HFF-Myc (cell line): ENCODE measurements at regions not wholly inside any gene's neighbourhood (a gene's known extent, or its start where the extent isn't known, plus 50 kb on each side); places are given as distances from the start of the nearest gene placed in this dataset.

Source experiments
- DNase-seq: peaks from one replicate; pipeline ENCODE4 v3.0.0-alpha.2; 2011; ENCODE audit warnings: low read depth; ENCODE audit errors: extremely low read depth
- H3K4me3 ChIP-seq: replicated peaks from 2 replicates; pipeline ENCODE4 v1.5.1; 2011; ENCODE audit warnings: low read depth, mild to moderate bottlenecking, control low read depth, low read length
- TF ChIP-seq, protein P1 (sequence below): IDR thresholded peaks from 2 replicates; pipeline ENCODE4 v1.5.1; 2012; ENCODE audit warnings: mild to moderate bottlenecking, low read depth, low read length, control low read depth; ENCODE audit errors: missing control alignments

DNA sequence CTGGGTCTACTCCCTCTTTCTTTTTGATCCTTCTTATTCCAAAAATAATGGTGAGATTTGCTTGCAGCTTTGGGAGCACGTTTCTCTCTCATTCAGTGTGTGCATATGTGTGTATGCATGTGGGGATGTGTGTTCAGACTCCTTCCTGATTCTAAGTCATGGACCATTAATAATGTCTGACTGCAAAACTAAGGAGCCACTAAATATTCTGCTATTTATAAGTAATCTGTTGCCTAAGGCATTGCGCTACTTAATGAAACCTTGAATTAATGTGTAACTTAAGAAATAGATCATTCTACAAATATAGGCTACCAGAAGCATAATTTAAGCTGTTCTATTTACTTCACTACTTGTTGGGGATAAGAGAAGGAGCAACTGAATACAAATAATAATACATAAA lies 182.1 kb downstream of the TFCP2L1 start:
- no peak overlapping the region for H3K4me3 ChIP-seq
- no peak for DNase-seq
- TF ChIP-seq, protein P1, sequence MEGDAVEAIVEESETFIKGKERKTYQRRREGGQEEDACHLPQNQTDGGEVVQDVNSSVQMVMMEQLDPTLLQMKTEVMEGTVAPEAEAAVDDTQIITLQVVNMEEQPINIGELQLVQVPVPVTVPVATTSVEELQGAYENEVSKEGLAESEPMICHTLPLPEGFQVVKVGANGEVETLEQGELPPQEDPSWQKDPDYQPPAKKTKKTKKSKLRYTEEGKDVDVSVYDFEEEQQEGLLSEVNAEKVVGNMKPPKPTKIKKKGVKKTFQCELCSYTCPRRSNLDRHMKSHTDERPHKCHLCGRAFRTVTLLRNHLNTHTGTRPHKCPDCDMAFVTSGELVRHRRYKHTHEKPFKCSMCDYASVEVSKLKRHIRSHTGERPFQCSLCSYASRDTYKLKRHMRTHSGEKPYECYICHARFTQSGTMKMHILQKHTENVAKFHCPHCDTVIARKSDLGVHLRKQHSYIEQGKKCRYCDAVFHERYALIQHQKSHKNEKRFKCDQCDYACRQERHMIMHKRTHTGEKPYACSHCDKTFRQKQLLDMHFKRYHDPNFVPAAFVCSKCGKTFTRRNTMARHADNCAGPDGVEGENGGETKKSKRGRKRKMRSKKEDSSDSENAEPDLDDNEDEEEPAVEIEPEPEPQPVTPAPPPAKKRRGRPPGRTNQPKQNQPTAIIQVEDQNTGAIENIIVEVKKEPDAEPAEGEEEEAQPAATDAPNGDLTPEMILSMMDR, result no peak

DNA sequence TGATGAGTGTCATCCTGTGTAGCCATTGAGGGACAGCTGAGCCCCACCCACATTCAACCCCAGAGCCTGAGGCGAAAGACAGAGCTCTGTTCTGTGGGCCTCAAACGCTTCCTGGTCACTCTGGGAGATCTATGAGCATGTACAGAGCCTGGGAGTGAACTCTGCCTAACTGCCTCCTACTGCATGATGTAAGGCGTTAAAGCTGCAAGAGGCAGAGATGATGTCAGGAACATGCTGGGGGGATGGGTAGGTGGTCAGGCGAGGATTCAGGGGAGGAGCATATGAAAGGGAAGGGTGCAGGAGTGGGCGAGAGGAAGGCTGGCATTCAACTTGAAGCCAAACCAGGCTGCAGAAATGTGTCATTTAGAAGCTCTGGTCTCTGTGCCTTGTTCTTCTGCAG lies 181.0 kb downstream of the TFCP2L1 start:
- TF ChIP-seq, protein P1, result no peak
- no peak overlapping the region for H3K4me3 ChIP-seq
- DNase-seq, result no peak

DNA sequence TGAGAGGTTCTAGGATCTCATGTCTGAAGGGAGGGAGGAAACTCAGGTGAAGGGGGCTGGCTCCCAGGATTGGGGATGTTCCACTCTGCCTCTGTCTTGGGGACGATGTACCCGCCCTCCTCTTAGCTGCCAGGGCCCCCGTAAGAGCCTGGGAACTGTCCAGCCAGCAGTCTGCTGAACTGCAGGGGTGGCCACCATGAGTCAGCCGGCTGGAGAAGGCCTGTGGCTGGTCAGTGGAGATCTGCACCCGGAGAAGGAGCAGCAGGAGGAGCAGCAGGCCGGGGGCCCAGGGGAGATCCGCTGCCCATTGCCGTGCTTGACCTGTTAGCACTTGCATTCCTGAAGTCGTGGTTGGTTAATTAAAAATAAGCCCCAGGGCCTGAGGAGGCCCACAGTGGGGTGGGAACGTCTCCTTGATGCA lies 180.3 kb downstream of the TFCP2L1 start:
- TF ChIP-seq, protein P1, result no peak
- DNase-seq, result no peak
- no peak overlapping the region for H3K4me3 ChIP-seq

DNA sequence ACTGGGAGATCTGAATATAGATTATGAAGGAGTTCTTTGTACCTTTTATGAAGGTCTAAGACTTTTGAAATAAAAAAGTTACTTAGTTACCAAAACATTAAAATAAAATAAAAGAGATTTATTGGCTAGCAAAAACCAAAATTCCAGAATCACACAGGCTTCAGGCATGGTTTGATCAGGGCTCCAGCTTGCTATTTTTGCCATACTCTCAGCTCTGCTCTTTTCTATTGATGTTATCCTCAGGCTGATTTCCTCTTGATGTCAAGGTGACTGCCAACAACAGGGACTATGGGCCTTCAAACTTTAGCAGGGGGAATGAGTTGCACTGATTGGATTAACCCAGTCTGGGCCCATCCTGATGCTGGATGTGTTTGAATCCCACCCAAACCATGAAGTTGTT lies 174.1 kb downstream of the TFCP2L1 start:
- no peak for DNase-seq
- H3K4me3 ChIP-seq, result no peak overlapping the region
- TF ChIP-seq, protein P1, result no peak

DNA sequence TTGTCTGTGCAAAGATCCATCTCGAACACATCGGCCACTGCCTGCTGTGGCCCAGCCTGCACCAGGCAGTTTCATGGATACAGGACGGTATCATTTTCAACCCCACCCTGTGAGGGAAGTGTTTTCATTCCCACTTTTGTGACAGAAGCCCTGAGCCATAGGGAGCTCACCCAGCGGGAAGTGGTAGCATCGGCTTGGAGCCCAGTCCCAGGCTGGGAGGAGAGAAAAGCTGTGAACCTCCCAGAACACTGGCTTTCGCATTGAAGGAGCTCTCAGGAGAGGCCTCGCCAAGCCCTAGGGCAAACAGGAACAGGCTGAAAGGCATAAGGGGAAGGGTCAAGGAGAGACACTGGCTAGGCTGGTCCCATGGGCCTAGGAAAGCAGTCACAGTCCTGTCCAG lies 166.1 kb downstream of the TFCP2L1 start:
- TF ChIP-seq, protein P1, result no peak
- DNase-seq, result no peak
- no peak overlapping the region for H3K4me3 ChIP-seq

DNA sequence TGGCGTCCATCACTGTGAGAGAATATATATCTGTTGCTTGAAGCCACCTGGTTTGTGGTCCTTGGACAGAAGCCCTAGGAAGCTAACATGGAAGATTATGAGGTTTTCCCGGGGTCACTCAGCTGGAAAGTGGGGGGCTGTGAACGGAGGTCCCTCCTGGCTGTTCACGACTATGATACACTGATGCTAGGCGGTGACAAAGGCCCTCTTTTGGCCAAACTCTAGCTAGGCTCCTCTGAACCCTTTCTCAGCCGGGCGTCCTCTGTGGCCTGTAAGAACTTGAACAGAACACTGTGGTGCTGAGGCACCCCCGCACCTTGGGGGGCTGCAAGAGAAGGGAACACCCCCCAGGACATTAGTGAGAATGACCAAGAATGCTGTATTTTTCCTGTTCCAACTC lies 164.6 kb downstream of the TFCP2L1 start:
- H3K4me3 ChIP-seq, result no peak overlapping the region
- no peak for DNase-seq
- TF ChIP-seq, protein P1, result no peak

DNA sequence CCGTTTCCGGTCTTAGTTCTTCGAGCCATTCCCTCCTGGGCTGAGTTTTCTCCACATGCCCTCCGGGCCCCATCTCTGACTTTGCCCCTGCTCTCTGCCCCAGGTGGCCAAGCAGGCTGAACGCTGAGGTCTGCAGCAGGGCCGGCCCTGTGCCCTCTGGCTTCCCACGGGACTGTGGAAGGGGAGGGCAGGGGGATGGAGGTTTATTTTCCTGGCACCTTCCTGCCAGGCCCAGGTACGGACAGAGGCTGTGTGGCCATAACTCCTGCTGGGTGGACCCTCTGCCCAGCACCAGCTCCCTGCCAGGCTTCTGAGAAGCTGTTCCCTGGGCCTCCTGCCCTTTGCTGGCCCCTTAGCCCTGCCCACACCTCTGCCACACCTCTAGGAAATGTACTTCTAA lies 164.0 kb downstream of the TFCP2L1 start:
- no peak for DNase-seq
- H3K4me3 ChIP-seq, result no peak overlapping the region
- TF ChIP-seq, protein P1, result no peak
